GM18870 (cell line): ENCODE measurements at regions not wholly inside any gene's neighbourhood (a gene's known extent, or its start where the extent isn't known, plus 50 kb on each side); places are given as distances from the start of the nearest gene placed in this dataset.

Experiments used
- ATAC-seq: cut with Tn5 transposase; IDR thresholded peaks from one replicate; pipeline ENCODE4 v1.9.1; 2021; ENCODE audit warnings: moderate library complexity; ENCODE audit not compliant: unreplicated experiment

- no peak for ATAC-seq
Measured at GRCh38 chr1:212189352-212189738, 95.9 kb upstream of the PPP2R5A start.

- ATAC-seq, result no peak
Measured at GRCh38 chr1:212190169-212190568, 95.0 kb upstream of the PPP2R5A start.

- ATAC-seq, result no peak
Measured at GRCh38 chr1:212192261-212192998, 92.8 kb upstream of the PPP2R5A start.

DNA sequence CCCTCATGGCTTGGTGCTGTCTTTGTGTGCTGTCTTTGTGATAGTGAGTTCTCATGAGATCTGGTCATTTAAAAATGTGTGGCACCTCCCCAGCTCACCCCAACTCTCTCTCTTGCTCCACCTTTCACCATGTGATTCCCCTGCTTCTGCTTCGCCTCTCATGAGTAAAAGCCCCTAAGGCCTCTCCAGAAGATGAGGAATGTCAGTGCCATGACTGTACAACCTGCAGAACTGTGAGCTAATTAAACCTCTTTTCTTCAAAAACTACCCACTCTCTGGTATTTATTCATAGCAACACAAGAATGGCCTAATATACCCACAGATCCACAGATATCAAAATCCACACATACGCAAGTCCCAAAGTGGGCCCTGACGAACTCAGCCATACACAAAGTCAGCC lies 88.9 kb upstream of the PPP2R5A start:
- no peak for ATAC-seq

DNA sequence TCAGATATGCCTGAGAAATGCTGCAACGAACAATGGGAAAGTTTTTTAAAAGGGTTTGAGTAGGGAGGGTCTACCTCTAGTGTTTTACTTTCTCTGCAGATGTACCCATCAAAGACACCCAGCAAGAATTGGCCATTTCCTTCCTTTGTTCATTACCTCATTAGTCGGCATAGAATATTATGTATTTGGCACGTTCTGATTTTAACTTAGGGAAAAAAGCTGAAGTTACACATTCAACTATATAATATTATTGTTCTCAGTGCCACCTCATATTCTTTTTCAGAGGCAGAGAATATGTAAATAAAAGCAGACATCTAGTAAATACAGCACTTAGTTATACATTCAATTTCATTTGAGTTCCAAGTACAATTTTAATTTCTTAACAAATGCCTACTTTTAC lies 83.7 kb upstream of the PPP2R5A start:
- no peak for ATAC-seq

GRCh38 chr1:212203630-212204029 lies 81.6 kb upstream of the PPP2R5A start:
- ATAC-seq, result no peak

- no peak for ATAC-seq
Measured at GRCh38 chr1:212205006-212205405, 80.2 kb upstream of the PPP2R5A start.

- no peak for ATAC-seq
Measured at GRCh38 chr1:212205843-212206242, 79.4 kb upstream of the PPP2R5A start.

GRCh38 chr1:212207118-212207517 lies 78.1 kb upstream of the PPP2R5A start:
- no peak for ATAC-seq

DNA sequence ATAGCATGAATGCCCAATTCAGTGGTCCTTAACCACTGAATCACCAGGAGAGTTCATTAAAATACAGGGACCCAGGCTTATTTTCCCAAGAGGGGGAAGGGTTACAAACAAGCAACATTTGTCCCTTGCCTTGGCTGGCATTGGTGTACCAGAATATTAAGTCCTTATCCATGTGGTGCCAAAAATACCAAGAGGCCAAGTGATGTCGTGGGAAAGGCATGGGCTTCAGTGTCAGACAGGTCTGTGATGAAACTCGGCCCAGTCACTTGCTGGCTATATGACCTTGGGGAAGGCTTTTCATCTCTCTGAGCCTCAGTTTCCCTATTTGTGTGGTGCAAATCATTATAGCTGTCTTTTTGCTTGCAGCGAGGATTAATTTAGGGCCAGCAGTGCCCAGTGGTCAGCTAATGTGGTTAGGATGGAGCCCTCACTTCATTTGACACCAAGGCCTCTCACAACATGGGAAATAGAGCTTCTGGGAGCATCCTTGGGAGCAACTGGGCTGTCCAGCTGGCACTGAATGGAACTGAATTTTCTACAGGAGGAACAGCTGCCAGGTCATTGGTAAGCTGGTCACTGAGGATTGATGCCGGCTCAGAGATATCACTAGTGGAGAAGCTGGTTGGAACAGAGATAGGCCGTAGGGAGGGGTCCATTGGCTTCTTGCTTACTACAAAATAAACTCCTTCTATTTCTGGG lies 77.2 kb upstream of the PPP2R5A start:
- no peak for ATAC-seq

DNA sequence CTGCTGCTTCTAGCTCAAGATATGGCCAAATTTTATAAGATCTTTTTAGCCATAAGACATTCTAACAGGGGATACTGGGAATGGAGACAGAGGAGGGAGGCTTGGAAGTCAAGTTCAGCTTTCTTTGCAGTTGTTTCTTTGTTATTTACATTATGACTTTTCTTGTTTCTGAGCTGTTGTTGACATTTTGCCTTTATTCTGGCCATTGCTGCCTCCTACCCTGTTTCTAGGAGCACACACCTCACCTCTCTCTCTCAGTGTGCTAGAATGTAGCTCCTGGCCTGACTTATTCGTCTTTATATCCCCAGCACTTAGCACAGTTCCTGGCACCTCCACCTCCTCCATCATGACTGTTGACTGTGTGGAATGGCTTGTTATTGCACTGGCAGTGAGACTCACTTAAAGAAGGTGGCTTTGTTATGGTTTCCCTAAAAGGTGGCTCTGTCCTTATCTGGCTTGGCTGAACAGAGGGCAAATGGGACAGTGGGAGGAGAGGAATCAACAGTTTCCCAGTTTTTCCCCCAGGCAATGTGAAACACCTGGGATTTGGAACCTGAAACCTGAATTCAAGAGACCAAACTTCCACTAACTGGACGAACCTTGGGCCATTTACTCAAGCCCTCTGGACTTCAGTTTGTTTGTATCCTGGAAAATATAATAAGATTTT lies 76.1 kb upstream of the PPP2R5A start:
- ATAC-seq, result no peak

DNA sequence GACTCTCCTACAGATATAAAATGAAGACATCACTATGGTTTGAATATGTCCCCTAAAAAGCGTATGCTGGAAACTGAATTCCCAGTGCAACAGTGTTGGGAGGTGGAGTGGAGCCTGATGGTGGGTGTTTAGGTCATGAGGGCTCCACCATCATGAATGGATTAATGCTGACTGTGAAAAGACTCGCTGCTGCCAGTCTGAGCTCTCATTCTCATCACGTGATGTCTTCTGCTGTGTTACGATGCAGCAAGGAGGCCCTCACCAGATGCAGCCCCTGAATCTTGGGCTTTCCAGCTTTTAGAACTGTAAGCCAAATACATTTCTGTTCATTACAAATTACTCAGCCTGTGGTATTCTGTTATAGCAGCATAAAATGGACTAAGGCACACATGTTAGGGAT lies 73.8 kb upstream of the PPP2R5A start:
- ATAC-seq, result no peak

GRCh38 chr1:212212343-212212742 lies 72.9 kb upstream of the PPP2R5A start:
- ATAC-seq, result no peak

GRCh38 chr1:212212906-212213305 lies 72.3 kb upstream of the PPP2R5A start:
- ATAC-seq, result no peak

- ATAC-seq, result no peak
Measured at GRCh38 chr1:212213784-212214183, 71.4 kb upstream of the PPP2R5A start.

GRCh38 chr1:212214325-212214724 lies 70.9 kb upstream of the PPP2R5A start:
- no peak for ATAC-seq

DNA sequence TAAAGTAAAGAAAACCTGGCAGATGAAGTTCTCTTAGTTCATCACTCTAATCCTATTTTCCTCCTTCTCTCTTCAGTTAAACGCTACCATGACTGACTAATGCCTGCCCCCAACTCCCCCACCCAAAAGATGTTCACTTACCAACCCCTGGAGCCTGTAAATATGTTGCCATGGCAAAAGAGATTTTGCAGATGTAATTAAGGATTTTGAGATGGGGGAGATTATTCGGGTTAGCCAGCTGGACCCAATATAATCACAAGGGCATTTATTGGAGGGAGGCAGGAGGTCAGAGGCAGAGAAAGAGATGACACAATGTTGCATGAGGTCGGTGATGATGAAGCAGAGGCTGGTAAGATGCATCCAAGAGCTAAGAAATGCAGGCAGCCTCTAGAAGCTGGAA lies 69.3 kb upstream of the PPP2R5A start:
- no peak for ATAC-seq

DNA sequence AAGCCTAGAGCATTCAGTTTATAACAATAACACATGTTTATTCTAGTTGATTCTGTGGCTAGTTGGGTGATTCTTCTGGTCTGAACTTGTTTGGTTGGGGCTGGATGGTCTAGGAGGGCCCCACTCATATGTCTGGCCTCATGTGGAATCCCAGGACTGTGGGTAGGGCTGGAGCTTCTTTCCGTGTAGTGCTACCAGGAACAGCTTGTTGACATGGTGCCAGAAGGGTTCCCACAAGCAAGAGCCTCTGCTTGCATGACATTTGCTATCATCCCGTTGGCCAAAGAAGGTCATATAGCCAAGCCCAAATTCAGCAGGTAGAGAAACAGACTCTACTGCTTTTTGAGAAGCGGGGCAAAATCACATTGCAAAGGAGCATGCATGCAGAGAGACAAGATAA lies 67.6 kb upstream of the PPP2R5A start:
- ATAC-seq, result no peak

DNA sequence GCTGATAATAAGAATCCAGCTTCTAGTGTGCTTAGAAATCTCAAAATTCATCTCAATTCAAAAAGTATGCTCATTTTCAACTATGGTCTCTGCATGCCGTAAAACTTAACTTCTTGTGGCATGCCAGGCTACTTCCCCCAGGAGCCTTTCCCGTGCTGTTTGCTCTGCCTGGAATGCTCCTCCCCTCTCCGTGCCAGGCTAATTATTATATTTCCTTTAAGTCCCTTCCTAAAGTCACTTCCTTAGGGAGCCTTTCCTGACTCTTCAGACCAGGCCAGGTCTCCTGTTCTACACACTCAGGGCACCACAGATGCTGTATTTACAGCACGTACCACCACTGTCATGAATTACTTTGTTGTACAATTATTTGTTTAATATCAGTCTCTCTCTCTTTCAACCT lies 67.1 kb upstream of the PPP2R5A start:
- no peak for ATAC-seq

- peak; percentile 97 for ATAC-seq
Measured at GRCh38 chr1:212218911-212219310, 66.3 kb upstream of the PPP2R5A start.

DNA sequence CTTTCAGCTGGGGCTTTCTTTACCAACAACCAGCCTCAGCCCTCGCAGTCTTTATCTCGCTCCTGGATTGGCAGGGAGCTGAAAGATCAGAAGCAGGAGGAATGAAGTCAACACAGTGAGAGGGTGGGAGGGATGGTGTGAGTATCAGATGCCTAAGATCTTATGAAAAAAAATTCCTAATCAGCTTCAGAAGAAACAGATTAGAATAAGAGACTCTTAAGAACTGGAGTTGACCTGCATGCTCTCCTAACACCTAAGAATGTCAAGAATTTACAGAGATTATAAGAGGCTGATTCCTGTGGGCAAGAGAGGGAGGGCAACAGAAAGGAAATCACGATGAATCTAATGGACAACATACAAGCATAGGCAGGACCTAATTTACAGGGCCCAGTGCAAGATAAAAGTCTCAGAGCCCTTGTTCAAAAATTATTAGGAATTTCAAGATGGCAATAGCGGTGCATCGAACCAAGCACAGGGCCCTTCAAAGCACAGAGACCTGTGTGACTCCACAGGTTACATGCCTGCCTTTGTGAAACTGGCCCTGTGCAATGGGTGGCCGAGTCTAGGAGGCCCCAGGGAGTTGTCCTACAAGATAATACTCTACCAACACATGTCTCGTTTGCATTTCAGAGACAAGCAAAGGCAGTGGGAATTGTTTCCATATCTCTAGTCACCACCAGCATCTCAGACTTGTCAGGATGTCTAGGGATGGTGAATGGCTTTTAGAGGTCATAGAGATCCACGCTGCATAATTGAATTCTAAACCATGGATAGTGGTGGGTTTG lies 65.3 kb upstream of the PPP2R5A start:
- ATAC-seq, result no peak
